K562 (cell line): ENCODE measurements at regions not wholly inside any gene's neighbourhood (a gene's known extent, or its start where the extent isn't known, plus 50 kb on each side); places are given as distances from the start of the nearest gene placed in this dataset.

ENCODE experiments used
- ATAC-seq: fragments of 200-7000 bp; cut with Tn5 transposase; 3 replicates; pipeline ENCODE4 v1.9.1; 2020; ENCODE audit warnings: moderate library complexity
- BruUV-seq: library from RNA; stranded (reverse); fragments of 400-500 nt; replicated peaks from 2 replicates; lab custom pipeline; 2021; lab: Mats Ljungman, UMichigan
- CTCF ChIA-PET: fragments of 300-600 bp; formaldehyde crosslinking; extraction: SDS; loops from one replicate; lab custom pipeline; 2021; ENCODE audit warnings: low intra/inter-chr PET ratio; lab: Yijun Ruan, JAX
- POLR2A ChIA-PET: fragments of 300-600, 350-650 bp; sonication (Branson Sonifier 250); formaldehyde crosslinking; extraction: SDS; loops from one replicate; lab custom pipeline; 2021; ENCODE audit warnings: antibody characterized with exemption, inconsistent platforms; lab: Yijun Ruan, JAX
- DNase-seq, 4 experiments: peaks; one replicate each; pipeline versions ENCODE4 v3.0.0 to v3.0.0-alpha.2; 2011 to 2018; ENCODE audit warnings: low spot score in 3 of 4, mixed read lengths in 3 of 4; ENCODE audit errors: extremely low read depth in 1 of 4
- FAIRE-seq: peaks from 2 replicates; lab custom pipeline; 2011; peaks lifted over from hg19 to GRCh38; lab: Jason Lieb, UNC
- H2AFZ ChIP-seq: 2 replicates; pipeline ENCODE4 v1.6.0; 2011; ENCODE audit warnings: low read depth, low read length, control low read depth, inconsistent platforms
- H3K27ac ChIP-seq: fragments of 200-600 bp; 3 replicates; pipeline ENCODE4 v1.8.0; 2011; ENCODE audit warnings: low read depth, mild to moderate bottlenecking, control low read depth, inconsistent platforms, low read length, moderate library complexity, mixed read lengths; ENCODE audit errors: extremely low read depth
- H3K27me3 ChIP-seq, 2 experiments: fragments of 300-600 bp in 1 of 2; 2 replicates in 1 of 2; 3 replicates in 1 of 2; pipeline versions ENCODE4 v1.6.0 to v1.8.0; 2011; ENCODE audit warnings: inconsistent platforms in 2 of 2, low read length in 2 of 2, mild to moderate bottlenecking in 1 of 2, mixed read lengths in 1 of 2, moderate library complexity in 1 of 2; ENCODE audit not compliant: control insufficient read depth in 2 of 2, insufficient read depth in 2 of 2
- H3K36me3 ChIP-seq: fragments of 300-600 bp; 3 replicates; pipeline ENCODE4 v1.8.0; 2011; ENCODE audit warnings: mild to moderate bottlenecking, low read length, inconsistent platforms; ENCODE audit not compliant: control insufficient read depth, insufficient read depth
- H3K4me1 ChIP-seq, 2 experiments: fragments of 200-600 bp in 1 of 2; replicated peaks in 1 of 2; 2 replicates in 1 of 2; 3 replicates in 1 of 2; pipeline versions ENCODE4 v1.5.1 to v1.8.0; 2011; ENCODE audit warnings: inconsistent platforms in 2 of 2, low read length in 2 of 2, mild to moderate bottlenecking in 1 of 2, mixed read lengths in 1 of 2, moderate library complexity in 1 of 2; ENCODE audit not compliant: control insufficient read depth in 2 of 2, insufficient read depth in 2 of 2
- H3K4me2 ChIP-seq: 2 replicates; pipeline ENCODE4 v1.6.1; 2011; ENCODE audit warnings: low read length, control low read depth, inconsistent platforms, mixed read lengths; ENCODE audit not compliant: insufficient read depth
- H3K4me3 ChIP-seq: fragments of 200-600 bp; sonication (generic), shearing (Covaris generic); 2 replicates; pipeline ENCODE4 v1.5.1; 2016; ENCODE audit warnings: control low read depth, inconsistent platforms
- H3K79me2 ChIP-seq: fragments of 200-600 bp; 3 replicates; pipeline ENCODE4 v1.8.0; 2011; ENCODE audit warnings: low read length, inconsistent platforms; ENCODE audit not compliant: control insufficient read depth, insufficient read depth
- H3K9ac ChIP-seq, 2 experiments: 2 replicates each; pipeline versions ENCODE4 v1.6.0 to v1.6.1; 2011; ENCODE audit warnings: low read depth in 2 of 2, low read length in 2 of 2, control low read depth in 1 of 2, inconsistent platforms in 1 of 2, mild to moderate bottlenecking in 1 of 2, mixed read lengths in 1 of 2; ENCODE audit not compliant: insufficient read depth in 1 of 2
- H3K9me1 ChIP-seq: one replicate; pipeline ENCODE4 v1.6.0; 2011; ENCODE audit warnings: inconsistent platforms, mild to moderate bottlenecking, low read length, moderate library complexity; ENCODE audit not compliant: control insufficient read depth, insufficient read depth
- H3K9me3 ChIP-seq: replicated peaks from 2 replicates; pipeline ENCODE4 v1.5.1; 2011; ENCODE audit warnings: low read depth, low read length, inconsistent platforms; ENCODE audit not compliant: control insufficient read depth, insufficient read depth
- H4K20me1 ChIP-seq: replicated peaks from 2 replicates; pipeline ENCODE4 v1.6.1; 2011; ENCODE audit warnings: low read length, inconsistent platforms, mixed read lengths; ENCODE audit not compliant: control insufficient read depth, insufficient read depth
- ERF ChIP-seq: fragments of 450-650 bp; formaldehyde crosslinking; IDR thresholded peaks from 2 replicates; pipeline ENCODE4 v1.4.0; 2020; ENCODE audit warnings: mild to moderate bottlenecking, mixed read lengths
- HDAC3 ChIP-seq: fragments of 450-650 bp; IDR thresholded peaks from 2 replicates; pipeline ENCODE4 v1.6.1; 2018; ENCODE audit warnings: borderline replicate concordance, mild to moderate bottlenecking, moderate library complexity; ENCODE audit not compliant: partially characterized antibody
- HIVEP1 ChIP-seq: fragments of 250-450 bp; sonication (Bioruptor Pico); IDR thresholded peaks from 2 replicates; pipeline ENCODE4 v1.4.0; 2020; ENCODE audit warnings: mild to moderate bottlenecking
- HNRNPH1 ChIP-seq: fragments of 200-400 bp; formaldehyde crosslinking; optimal IDR thresholded peaks from 2 replicates; pipeline ENCODE3; 2017; ENCODE audit warnings: low read depth, mild to moderate bottlenecking, low read length, moderate library complexity
- MCM3 ChIP-seq: fragments of 450-650 bp; IDR thresholded peaks from 2 replicates; pipeline ENCODE4 v1.6.1; 2016
- NFATC3 ChIP-seq: fragments of 450-650 bp; IDR thresholded peaks from 2 replicates; pipeline ENCODE4 v1.6.1; 2017; ENCODE audit warnings: mild to moderate bottlenecking
- POLR2H ChIP-seq: IDR thresholded peaks from 2 replicates; pipeline ENCODE4 v1.6.1; 2016; ENCODE audit warnings: missing genetic modification characterization, low read depth, mild to moderate bottlenecking, control low read depth, missing compliant biosample characterization, moderate library complexity
- STAT6 ChIP-seq: sonication (generic); formaldehyde crosslinking; IDR thresholded peaks from 2 replicates; pipeline ENCODE4 v1.8.1; 2023; ENCODE audit warnings: mild to moderate bottlenecking, missing genetic modification reagents
- ZNF217 ChIP-seq: sonication (generic); formaldehyde crosslinking; IDR thresholded peaks from 2 replicates; pipeline ENCODE4 v1.8.0; 2022; ENCODE audit warnings: mild to moderate bottlenecking, missing genetic modification reagents
- WGBS: fragments of 100-300 bp; shearing (Covaris generic); methylation state at CpG from one replicate; pipeline ENCODE4 v1.1.6; 2016; ENCODE audit warnings: low coverage, mixed read lengths; ENCODE audit not compliant: insufficient coverage; ENCODE audit errors: missing lambda C conversion rate; 5-methylcytosine and 5-hydroxymethylcytosine counted together
- in situ Hi-C: fragments of 300-500 bp; cut with MboI; formaldehyde crosslinking; loops from 4 replicates; pipeline ENCODE4 v1.15.0; 2018; ENCODE audit warnings: inconsistent platforms, mixed read lengths
- intact Hi-C: fragments of 100-400 bp; cut with micrococcal nuclease; formaldehyde crosslinking; loops from 2 replicates; pipeline ENCODE4 v1.14.2; 2022
- TF ChIP-seq, protein P1 (sequence below): sonication (generic); formaldehyde crosslinking; IDR thresholded peaks from 2 replicates; pipeline ENCODE4 v1.8.0; 2023; ENCODE audit warnings: missing genetic modification reagents, mild to moderate bottlenecking, borderline replicate concordance
- TF ChIP-seq, protein P2 (sequence below): fragments of 250-450 bp; sonication (Bioruptor Pico); IDR thresholded peaks from 2 replicates; pipeline ENCODE4 v1.9.0; 2021; ENCODE audit warnings: mild to moderate bottlenecking
- TF ChIP-seq, protein P3 (sequence below): fragments of 450-650 bp; IDR thresholded peaks from 2 replicates; pipeline ENCODE4 v1.6.1; 2018; ENCODE audit not compliant: partially characterized antibody

DNA sequence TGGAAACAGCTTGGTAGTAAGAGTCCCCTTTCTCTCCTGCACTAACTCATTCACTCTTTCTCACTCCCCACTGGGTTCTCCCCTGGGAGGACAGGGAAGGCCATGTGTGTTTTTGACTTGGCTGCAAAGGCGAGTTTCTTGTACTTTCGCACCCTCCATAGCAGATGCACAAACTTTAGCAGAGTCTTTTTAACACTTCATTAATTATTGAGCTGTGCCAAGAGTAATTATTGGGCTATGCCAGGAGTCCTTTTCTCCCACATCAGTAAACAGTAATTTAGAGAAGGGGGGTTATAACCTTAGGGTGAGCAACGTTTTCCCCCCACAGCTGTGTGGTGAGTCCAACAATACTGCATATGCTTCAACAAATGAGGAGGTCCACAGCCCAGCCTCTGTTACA lies 224.4 kb upstream of the ATP11B start:
- H3K4me1 ChIP-seq: no peaks in the 10 kb centered on the region
- no peaks in the 10 kb centered on the region for H3K9me3 ChIP-seq
- no peaks in the 10 kb centered on the region; a peak in 1 of 5 replicates for H3K27me3 ChIP-seq
- CTCF ChIA-PET: no interaction called here
- TF ChIP-seq, protein P1, sequence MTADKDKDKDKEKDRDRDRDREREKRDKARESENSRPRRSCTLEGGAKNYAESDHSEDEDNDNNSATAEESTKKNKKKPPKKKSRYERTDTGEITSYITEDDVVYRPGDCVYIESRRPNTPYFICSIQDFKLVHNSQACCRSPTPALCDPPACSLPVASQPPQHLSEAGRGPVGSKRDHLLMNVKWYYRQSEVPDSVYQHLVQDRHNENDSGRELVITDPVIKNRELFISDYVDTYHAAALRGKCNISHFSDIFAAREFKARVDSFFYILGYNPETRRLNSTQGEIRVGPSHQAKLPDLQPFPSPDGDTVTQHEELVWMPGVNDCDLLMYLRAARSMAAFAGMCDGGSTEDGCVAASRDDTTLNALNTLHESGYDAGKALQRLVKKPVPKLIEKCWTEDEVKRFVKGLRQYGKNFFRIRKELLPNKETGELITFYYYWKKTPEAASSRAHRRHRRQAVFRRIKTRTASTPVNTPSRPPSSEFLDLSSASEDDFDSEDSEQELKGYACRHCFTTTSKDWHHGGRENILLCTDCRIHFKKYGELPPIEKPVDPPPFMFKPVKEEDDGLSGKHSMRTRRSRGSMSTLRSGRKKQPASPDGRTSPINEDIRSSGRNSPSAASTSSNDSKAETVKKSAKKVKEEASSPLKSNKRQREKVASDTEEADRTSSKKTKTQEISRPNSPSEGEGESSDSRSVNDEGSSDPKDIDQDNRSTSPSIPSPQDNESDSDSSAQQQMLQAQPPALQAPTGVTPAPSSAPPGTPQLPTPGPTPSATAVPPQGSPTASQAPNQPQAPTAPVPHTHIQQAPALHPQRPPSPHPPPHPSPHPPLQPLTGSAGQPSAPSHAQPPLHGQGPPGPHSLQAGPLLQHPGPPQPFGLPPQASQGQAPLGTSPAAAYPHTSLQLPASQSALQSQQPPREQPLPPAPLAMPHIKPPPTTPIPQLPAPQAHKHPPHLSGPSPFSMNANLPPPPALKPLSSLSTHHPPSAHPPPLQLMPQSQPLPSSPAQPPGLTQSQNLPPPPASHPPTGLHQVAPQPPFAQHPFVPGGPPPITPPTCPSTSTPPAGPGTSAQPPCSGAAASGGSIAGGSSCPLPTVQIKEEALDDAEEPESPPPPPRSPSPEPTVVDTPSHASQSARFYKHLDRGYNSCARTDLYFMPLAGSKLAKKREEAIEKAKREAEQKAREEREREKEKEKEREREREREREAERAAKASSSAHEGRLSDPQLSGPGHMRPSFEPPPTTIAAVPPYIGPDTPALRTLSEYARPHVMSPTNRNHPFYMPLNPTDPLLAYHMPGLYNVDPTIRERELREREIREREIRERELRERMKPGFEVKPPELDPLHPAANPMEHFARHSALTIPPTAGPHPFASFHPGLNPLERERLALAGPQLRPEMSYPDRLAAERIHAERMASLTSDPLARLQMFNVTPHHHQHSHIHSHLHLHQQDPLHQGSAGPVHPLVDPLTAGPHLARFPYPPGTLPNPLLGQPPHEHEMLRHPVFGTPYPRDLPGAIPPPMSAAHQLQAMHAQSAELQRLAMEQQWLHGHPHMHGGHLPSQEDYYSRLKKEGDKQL (CRISPR knock-in tag): no peak
- TF ChIP-seq STAT6 (CRISPR knock-in tag) (no peak), HIVEP1 (no peak), ZNF217 (no peak), ERF (CRISPR knock-in tag) (no peak), HNRNPH1 (no peak), HDAC3 (no peak), MCM3 (no peak), NFATC3 (no peak), POLR2H (tag) (no peak)
- TF ChIP-seq, protein P2, sequence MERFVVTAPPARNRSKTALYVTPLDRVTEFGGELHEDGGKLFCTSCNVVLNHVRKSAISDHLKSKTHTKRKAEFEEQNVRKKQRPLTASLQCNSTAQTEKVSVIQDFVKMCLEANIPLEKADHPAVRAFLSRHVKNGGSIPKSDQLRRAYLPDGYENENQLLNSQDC (CRISPR knock-in tag): no peak
- TF ChIP-seq, protein P3, sequence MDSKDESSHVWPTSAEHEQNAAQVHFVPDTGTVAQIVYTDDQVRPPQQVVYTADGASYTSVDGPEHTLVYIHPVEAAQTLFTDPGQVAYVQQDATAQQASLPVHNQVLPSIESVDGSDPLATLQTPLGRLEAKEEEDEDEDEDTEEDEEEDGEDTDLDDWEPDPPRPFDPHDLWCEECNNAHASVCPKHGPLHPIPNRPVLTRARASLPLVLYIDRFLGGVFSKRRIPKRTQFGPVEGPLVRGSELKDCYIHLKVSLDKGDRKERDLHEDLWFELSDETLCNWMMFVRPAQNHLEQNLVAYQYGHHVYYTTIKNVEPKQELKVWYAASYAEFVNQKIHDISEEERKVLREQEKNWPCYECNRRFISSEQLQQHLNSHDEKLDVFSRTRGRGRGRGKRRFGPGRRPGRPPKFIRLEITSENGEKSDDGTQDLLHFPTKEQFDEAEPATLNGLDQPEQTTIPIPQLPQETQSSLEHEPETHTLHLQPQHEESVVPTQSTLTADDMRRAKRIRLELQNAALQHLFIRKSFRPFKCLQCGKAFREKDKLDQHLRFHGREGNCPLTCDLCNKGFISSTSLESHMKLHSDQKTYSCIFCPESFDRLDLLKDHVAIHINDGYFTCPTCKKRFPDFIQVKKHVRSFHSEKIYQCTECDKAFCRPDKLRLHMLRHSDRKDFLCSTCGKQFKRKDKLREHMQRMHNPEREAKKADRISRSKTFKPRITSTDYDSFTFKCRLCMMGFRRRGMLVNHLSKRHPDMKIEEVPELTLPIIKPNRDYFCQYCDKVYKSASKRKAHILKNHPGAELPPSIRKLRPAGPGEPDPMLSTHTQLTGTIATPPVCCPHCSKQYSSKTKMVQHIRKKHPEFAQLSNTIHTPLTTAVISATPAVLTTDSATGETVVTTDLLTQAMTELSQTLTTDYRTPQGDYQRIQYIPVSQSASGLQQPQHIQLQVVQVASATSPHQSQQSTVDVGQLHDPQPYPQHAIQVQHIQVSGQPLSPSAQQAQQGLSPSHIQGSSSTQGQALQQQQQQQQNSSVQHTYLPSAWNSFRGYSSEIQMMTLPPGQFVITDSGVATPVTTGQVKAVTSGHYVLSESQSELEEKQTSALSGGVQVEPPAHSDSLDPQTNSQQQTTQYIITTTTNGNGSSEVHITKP: no peak
- no peak overlapping the region for H3K4me2 ChIP-seq
- H3K9ac ChIP-seq: no peak overlapping the region
- no peak overlapping the region for H2AFZ ChIP-seq
- intact Hi-C loops (no loop called here), in situ Hi-C loops (no loop called here)
- H3K79me2 ChIP-seq: no peaks in the 10 kb centered on the region
- H3K4me3 ChIP-seq: no peak overlapping the region
- ATAC-seq: no peak
- H3K27ac ChIP-seq: no peak overlapping the region
- H4K20me1 ChIP-seq: no peaks in the 10 kb centered on the region
- no peaks in the 10 kb centered on the region for H3K9me1 ChIP-seq
- FAIRE-seq: no peak
- POLR2A ChIA-PET: no interaction called here
- 0% methylated on average over 3 of the region's 3 CpGs for WGBS
- DNase-seq: no peak
- no peaks in the 10 kb centered on the region for H3K36me3 ChIP-seq
- BruUV-seq: no TSS peak
